HepG2 (cell line): ENCODE measurements at regions not wholly inside any gene's neighbourhood (a gene's known extent, or its start where the extent isn't known, plus 50 kb on each side); places are given as distances from the start of the nearest gene placed in this dataset.

ENCODE experiments used
- PHB2 ChIP-seq: fragments of 450-650 bp; IDR thresholded peaks from 2 replicates; pipeline ENCODE4 v1.6.1; 2018; ENCODE audit not compliant: partially characterized antibody
- RBM39 ChIP-seq: fragments of 200-400 bp; formaldehyde crosslinking; IDR thresholded peaks from one replicate; pipeline ENCODE4 v1.6.1; 2018; ENCODE audit warnings: antibody characterized with exemption, mild to moderate bottlenecking, low read depth, low read length; ENCODE audit not compliant: poor library complexity, severe bottlenecking
- ZC3H4 ChIP-seq: sonication (generic); formaldehyde crosslinking; IDR thresholded peaks from 2 replicates; pipeline ENCODE4 v1.4.0; 2020; ENCODE audit warnings: missing genetic modification reagents, borderline replicate concordance
- ZNF383 ChIP-seq: sonication (generic); formaldehyde crosslinking; IDR thresholded peaks from 2 replicates; pipeline ENCODE4 v1.4.0; 2020; ENCODE audit warnings: missing genetic modification reagents, mild to moderate bottlenecking, borderline replicate concordance
- ZNF556 ChIP-seq: sonication (generic); formaldehyde crosslinking; IDR thresholded peaks from 2 replicates; pipeline ENCODE4 v1.4.0; 2020; ENCODE audit warnings: mild to moderate bottlenecking, missing genetic modification reagents, borderline replicate concordance
- TF ChIP-seq, protein P1 (sequence below): sonication (generic); formaldehyde crosslinking; IDR thresholded peaks from 2 replicates; pipeline ENCODE4 v1.4.0; 2020; ENCODE audit warnings: missing genetic modification reagents
- TF ChIP-seq, protein P2 (sequence below): IDR thresholded peaks from 2 replicates; pipeline ENCODE4 v1.6.1; 2016; ENCODE audit warnings: mild to moderate bottlenecking
- TF ChIP-seq, protein P3 (sequence below): sonication (generic); formaldehyde crosslinking; IDR thresholded peaks from 2 replicates; pipeline ENCODE4 v1.8.0; 2022; ENCODE audit warnings: mild to moderate bottlenecking, missing genetic modification reagents, borderline replicate concordance

DNA sequence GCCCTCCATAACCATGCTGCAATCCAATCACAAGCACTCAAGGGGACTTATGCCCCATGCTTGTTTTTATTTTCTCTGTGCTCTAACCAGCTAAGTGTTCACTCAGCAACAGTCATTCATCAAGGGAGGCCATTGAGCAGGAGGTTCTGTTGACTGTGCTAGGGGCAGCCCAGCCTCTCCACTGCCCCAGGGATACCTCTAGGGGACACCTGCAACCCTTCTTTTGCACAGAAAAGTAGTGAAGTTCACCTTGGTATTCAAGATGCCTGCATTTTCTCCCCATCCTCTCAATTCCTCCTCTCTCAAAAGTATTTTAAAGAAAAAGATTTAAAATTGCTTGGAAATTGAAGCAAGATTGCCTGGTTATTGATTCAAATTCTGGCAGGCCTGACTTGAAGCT is 124.7 kb upstream of the GNAO1 start (continued):
- TF ChIP-seq, protein P1, sequence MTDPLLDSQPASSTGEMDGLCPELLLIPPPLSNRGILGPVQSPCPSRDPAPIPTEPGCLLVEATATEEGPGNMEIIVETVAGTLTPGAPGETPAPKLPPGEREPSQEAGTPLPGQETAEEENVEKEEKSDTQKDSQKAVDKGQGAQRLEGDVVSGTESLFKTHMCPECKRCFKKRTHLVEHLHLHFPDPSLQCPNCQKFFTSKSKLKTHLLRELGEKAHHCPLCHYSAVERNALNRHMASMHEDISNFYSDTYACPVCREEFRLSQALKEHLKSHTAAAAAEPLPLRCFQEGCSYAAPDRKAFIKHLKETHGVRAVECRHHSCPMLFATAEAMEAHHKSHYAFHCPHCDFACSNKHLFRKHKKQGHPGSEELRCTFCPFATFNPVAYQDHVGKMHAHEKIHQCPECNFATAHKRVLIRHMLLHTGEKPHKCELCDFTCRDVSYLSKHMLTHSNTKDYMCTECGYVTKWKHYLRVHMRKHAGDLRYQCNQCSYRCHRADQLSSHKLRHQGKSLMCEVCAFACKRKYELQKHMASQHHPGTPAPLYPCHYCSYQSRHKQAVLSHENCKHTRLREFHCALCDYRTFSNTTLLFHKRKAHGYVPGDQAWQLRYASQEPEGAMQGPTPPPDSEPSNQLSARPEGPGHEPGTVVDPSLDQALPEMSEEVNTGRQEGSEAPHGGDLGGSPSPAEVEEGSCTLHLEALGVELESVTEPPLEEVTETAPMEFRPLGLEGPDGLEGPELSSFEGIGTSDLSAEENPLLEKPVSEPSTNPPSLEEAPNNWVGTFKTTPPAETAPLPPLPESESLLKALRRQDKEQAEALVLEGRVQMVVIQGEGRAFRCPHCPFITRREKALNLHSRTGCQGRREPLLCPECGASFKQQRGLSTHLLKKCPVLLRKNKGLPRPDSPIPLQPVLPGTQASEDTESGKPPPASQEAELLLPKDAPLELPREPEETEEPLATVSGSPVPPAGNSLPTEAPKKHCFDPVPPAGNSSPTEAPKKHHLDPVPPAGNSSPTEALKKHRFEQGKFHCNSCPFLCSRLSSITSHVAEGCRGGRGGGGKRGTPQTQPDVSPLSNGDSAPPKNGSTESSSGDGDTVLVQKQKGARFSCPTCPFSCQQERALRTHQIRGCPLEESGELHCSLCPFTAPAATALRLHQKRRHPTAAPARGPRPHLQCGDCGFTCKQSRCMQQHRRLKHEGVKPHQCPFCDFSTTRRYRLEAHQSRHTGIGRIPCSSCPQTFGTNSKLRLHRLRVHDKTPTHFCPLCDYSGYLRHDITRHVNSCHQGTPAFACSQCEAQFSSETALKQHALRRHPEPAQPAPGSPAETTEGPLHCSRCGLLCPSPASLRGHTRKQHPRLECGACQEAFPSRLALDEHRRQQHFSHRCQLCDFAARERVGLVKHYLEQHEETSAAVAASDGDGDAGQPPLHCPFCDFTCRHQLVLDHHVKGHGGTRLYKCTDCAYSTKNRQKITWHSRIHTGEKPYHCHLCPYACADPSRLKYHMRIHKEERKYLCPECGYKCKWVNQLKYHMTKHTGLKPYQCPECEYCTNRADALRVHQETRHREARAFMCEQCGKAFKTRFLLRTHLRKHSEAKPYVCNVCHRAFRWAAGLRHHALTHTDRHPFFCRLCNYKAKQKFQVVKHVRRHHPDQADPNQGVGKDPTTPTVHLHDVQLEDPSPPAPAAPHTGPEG (CRISPR knock-in tag): no peak
- TF ChIP-seq ZNF556 (CRISPR knock-in tag) (no peak), ZNF383 (CRISPR knock-in tag) (no peak), ZC3H4 (CRISPR knock-in tag) (no peak), RBM39 (no peak), PHB2 (no peak)
- TF ChIP-seq, protein P2, sequence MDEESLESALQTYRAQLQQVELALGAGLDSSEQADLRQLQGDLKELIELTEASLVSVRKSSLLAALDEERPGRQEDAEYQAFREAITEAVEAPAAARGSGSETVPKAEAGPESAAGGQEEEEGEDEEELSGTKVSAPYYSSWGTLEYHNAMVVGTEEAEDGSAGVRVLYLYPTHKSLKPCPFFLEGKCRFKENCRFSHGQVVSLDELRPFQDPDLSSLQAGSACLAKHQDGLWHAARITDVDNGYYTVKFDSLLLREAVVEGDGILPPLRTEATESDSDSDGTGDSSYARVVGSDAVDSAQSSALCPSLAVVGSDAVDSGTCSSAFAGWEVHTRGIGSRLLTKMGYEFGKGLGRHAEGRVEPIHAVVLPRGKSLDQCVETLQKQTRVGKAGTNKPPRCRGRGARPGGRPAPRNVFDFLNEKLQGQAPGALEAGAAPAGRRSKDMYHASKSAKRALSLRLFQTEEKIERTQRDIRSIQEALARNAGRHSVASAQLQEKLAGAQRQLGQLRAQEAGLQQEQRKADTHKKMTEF (CRISPR knock-in tag): no peak
- TF ChIP-seq, protein P3, sequence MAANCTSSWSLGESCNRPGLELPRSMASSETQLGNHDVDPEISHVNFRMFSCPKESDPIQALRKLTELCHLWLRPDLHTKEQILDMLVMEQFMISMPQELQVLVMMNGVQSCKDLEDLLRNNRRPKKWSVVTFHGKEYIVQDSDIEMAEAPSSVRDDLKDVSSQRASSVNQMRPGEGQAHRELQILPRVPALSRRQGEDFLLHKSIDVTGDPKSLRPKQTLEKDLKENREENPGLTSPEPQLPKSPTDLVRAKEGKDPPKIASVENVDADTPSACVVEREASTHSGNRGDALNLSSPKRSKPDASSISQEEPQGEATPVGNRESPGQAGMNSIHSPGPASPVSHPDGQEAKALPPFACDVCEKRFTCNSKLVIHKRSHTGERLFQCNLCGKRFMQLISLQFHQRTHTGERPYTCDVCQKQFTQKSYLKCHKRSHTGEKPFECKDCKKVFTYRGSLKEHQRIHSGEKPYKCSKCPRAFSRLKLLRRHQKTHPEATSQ (CRISPR knock-in tag): no peak
